H9 (cell line): ENCODE measurements at regions not wholly inside any gene's neighbourhood (a gene's known extent, or its start where the extent isn't known, plus 50 kb on each side); places are given as distances from the start of the nearest gene placed in this dataset.

Experiments used
- DNase-seq: peaks from one replicate; pipeline ENCODE4 v3.0.0-alpha.2; 2017
- H2AFZ ChIP-seq: one replicate; pipeline ENCODE4 v1.6.1; 2013; ENCODE audit warnings: mild to moderate bottlenecking, low read length, control low read depth, moderate library complexity
- H2AK5ac ChIP-seq: 2 replicates; pipeline ENCODE4 v1.6.1; 2013; ENCODE audit warnings: low read length, control low read depth, mixed read lengths; ENCODE audit not compliant: insufficient read length
- H2BK120ac ChIP-seq: one replicate; pipeline ENCODE4 v1.6.1; 2013; ENCODE audit warnings: low read depth, mild to moderate bottlenecking, low read length, control low read depth, inconsistent platforms; ENCODE audit not compliant: poor library complexity, severe bottlenecking
- H2BK12ac ChIP-seq: 2 replicates; pipeline ENCODE4 v1.6.1; 2013; ENCODE audit warnings: low read length, control low read depth, mixed read lengths, low read depth; ENCODE audit not compliant: insufficient read length
- H2BK15ac ChIP-seq: 2 replicates; pipeline ENCODE4 v1.6.1; 2013; ENCODE audit warnings: low read depth, low read length, control low read depth
- H2BK20ac ChIP-seq: one replicate; pipeline ENCODE4 v1.6.1; 2013; ENCODE audit warnings: low read depth, mild to moderate bottlenecking, low read length, control low read depth, inconsistent platforms; ENCODE audit not compliant: poor library complexity, severe bottlenecking
- H2BK5ac ChIP-seq: 2 replicates; pipeline ENCODE4 v1.6.1; 2013; ENCODE audit warnings: low read length, control low read depth, mixed read lengths; ENCODE audit not compliant: insufficient read length
- H3K14ac ChIP-seq: 2 replicates; pipeline ENCODE4 v1.6.1; 2013; ENCODE audit warnings: low read length, control low read depth; ENCODE audit not compliant: insufficient read depth
- H3K18ac ChIP-seq: 2 replicates; pipeline ENCODE4 v1.6.1; 2013; ENCODE audit warnings: low read depth, mild to moderate bottlenecking, mixed read lengths, low read length, control low read depth; ENCODE audit not compliant: insufficient read length
- H3K23ac ChIP-seq: 2 replicates; pipeline ENCODE4 v1.6.1; 2013; ENCODE audit warnings: low read length, control low read depth, mixed read lengths, low read depth; ENCODE audit not compliant: insufficient read length
- H3K23me2 ChIP-seq: 2 replicates; pipeline ENCODE4 v1.6.1; 2013; ENCODE audit warnings: low read depth, mild to moderate bottlenecking, mixed read lengths, low read length, control low read depth; ENCODE audit not compliant: insufficient read length, poor library complexity, severe bottlenecking
- H3K27ac ChIP-seq: 2 replicates; pipeline ENCODE4 v1.5.1; 2013; ENCODE audit warnings: low read length, control low read depth, mixed read lengths, low read depth; ENCODE audit not compliant: insufficient read length
- H3K27me3 ChIP-seq: 2 replicates; pipeline ENCODE4 v1.6.1; 2013; ENCODE audit warnings: low read length, control low read depth, inconsistent platforms; ENCODE audit not compliant: insufficient read depth
- H3K4ac ChIP-seq: 2 replicates; pipeline ENCODE4 v1.6.1; 2013; ENCODE audit warnings: low read depth, mild to moderate bottlenecking, control low read depth, inconsistent platforms, low read length, moderate library complexity
- H3K4me1 ChIP-seq: 2 replicates; pipeline ENCODE4 v1.6.1; 2013; ENCODE audit warnings: low read length, control low read depth, inconsistent platforms; ENCODE audit not compliant: insufficient read depth
- H3K4me2 ChIP-seq: 2 replicates; pipeline ENCODE4 v1.6.1; 2013; ENCODE audit warnings: low read length, control low read depth, mixed read lengths; ENCODE audit not compliant: insufficient read length, insufficient read depth
- H3K56ac ChIP-seq: 2 replicates; pipeline ENCODE4 v1.6.1; 2013; ENCODE audit warnings: low read depth, mild to moderate bottlenecking, mixed read lengths, low read length, control low read depth; ENCODE audit not compliant: insufficient read length
- H3K79me1 ChIP-seq: 2 replicates; pipeline ENCODE4 v1.6.1; 2013; ENCODE audit warnings: low read depth, mild to moderate bottlenecking, moderate library complexity, low read length, control low read depth, inconsistent platforms; ENCODE audit not compliant: insufficient read depth, poor library complexity, severe bottlenecking
- H3K79me2 ChIP-seq: 2 replicates; pipeline ENCODE4 v1.6.1; 2013; ENCODE audit warnings: low read length, control low read depth, inconsistent platforms; ENCODE audit not compliant: insufficient read depth
- H3K9ac ChIP-seq: 2 replicates; pipeline ENCODE4 v1.6.1; 2013; ENCODE audit warnings: low read length, control low read depth, mixed read lengths; ENCODE audit not compliant: insufficient read length; ENCODE audit errors: extremely low read depth
- H3K9me3 ChIP-seq: one replicate; pipeline ENCODE4 v1.6.1; 2013; ENCODE audit warnings: low read depth, low read length, inconsistent platforms; ENCODE audit not compliant: control insufficient read depth
- H3T11ph ChIP-seq: one replicate; pipeline ENCODE4 v1.6.1; 2013; ENCODE audit warnings: mild to moderate bottlenecking, low read length, control low read depth, inconsistent platforms
- H4K20me1 ChIP-seq: one replicate; pipeline ENCODE4 v1.6.1; 2013; ENCODE audit not compliant: control insufficient read depth, insufficient read length, insufficient read depth
- H4K5ac ChIP-seq: 2 replicates; pipeline ENCODE4 v1.6.1; 2013; ENCODE audit warnings: low read depth, mild to moderate bottlenecking, mixed read lengths, low read length, control low read depth; ENCODE audit not compliant: insufficient read length
- H4K8ac ChIP-seq: replicated peaks from 2 replicates; pipeline ENCODE4 v1.6.1; 2013; ENCODE audit warnings: low read length, control low read depth, mixed read lengths, low read depth; ENCODE audit not compliant: insufficient read length
- H4K91ac ChIP-seq: 2 replicates; pipeline ENCODE4 v1.6.1; 2013; ENCODE audit warnings: low read depth, mild to moderate bottlenecking, moderate library complexity, mixed read lengths, low read length, control low read depth; ENCODE audit not compliant: insufficient read length
- H3K27ac Mint-ChIP-seq, 3 experiments: 2 replicates in 2 of 3; 3 replicates in 1 of 3; pipeline ENCODE4 v1.8.0; 2020 to 2021; ENCODE audit warnings: mixed read lengths in 3 of 3, mild to moderate bottlenecking in 1 of 3, moderate library complexity in 1 of 3
- H3K27me3 Mint-ChIP-seq: 2 replicates; pipeline ENCODE4 v1.8.0; 2021; ENCODE audit warnings: low read depth, mild to moderate bottlenecking, moderate library complexity, mixed read lengths
- H3K36me3 Mint-ChIP-seq, 3 experiments: 2 replicates in 2 of 3; 3 replicates in 1 of 3; pipeline ENCODE4 v1.8.0; 2020 to 2021; ENCODE audit warnings: low read depth in 3 of 3, mixed read lengths in 3 of 3; ENCODE audit not compliant: insufficient read depth in 1 of 3
- H3K4me1 Mint-ChIP-seq, 2 experiments: 2 replicates each; pipeline ENCODE4 v1.8.0; 2020; ENCODE audit warnings: mixed read lengths in 2 of 2
- H3K4me3 Mint-ChIP-seq, 2 experiments: 2 replicates in 1 of 2; 3 replicates in 1 of 2; pipeline ENCODE4 v1.8.0; 2020 to 2021; ENCODE audit warnings: mild to moderate bottlenecking in 2 of 2, mixed read lengths in 2 of 2, moderate library complexity in 1 of 2
- H3K9me3 Mint-ChIP-seq, 2 experiments: 2 replicates in 1 of 2; 3 replicates in 1 of 2; pipeline ENCODE4 v1.8.0; 2020; ENCODE audit warnings: mild to moderate bottlenecking in 2 of 2, mixed read lengths in 2 of 2, moderate library complexity in 1 of 2
- WGBS: extraction: QIAGEN DNeasy Blood & Tissue Kit; methylation state at CpG from one replicate; pipeline ENCODE4 v1.1.7; 2013; ENCODE audit warnings: missing lambda C conversion rate, low lambda C conversion rate, mixed read lengths; ENCODE audit not compliant: insufficient read length; ENCODE audit errors: extremely low coverage; 5-methylcytosine and 5-hydroxymethylcytosine counted together
- TF ChIP-seq, protein P1 (sequence below): fragments of 200-600 bp; sonication (generic); conservative IDR thresholded peaks from 3 replicates; pipeline ENCODE4 v1.8.0; 2021; ENCODE audit warnings: antibody characterized with exemption, mild to moderate bottlenecking

DNA sequence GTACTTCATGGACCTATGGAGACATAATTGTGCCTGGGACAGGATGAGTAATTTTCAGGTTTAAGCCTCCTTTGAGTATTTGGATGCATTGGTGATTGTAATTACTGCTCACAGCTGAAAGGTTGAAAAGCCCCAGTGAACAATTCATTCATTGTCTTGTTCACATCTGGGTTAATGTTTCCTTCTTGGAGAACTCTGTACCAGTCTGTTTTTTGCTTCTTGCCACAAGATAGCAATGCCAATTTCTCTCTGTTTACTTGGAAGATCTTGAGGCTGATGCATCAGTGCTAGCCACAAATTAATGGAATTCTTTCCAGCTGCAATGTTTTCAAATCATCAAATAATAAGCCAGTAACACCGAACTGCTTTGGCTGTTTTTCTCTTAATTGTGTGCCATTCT is 207.8 kb downstream of the BMP2 start:
- Histone ChIP-seq H4K20me1 (no peaks in the 10 kb centered on the region), H2BK20ac (no peak overlapping the region), H3K9me3 (no peaks in the 10 kb centered on the region), H3K4me1 (no peaks in the 10 kb centered on the region), H2BK120ac (no peak overlapping the region), H2BK12ac (no peak overlapping the region), H4K5ac (no peak overlapping the region), H3K4ac (no peak overlapping the region), H2BK15ac (no peak overlapping the region), H3K23ac (no peak overlapping the region), H3T11ph (no peak overlapping the region), H4K8ac (no peak overlapping the region), H3K23me2 (no peaks in the 10 kb centered on the region), H3K79me2 (no peaks in the 10 kb centered on the region), H3K56ac (no peak overlapping the region), H3K4me2 (no peak overlapping the region), H2AK5ac (no peak overlapping the region), H3K14ac (no peak overlapping the region), H3K18ac (no peak overlapping the region), H2BK5ac (no peak overlapping the region), H3K27ac (no peak overlapping the region), H3K79me1 (no peaks in the 10 kb centered on the region), H3K27me3 (no peaks in the 10 kb centered on the region), H4K91ac (no peak overlapping the region), H2AFZ (no peak overlapping the region), H3K9ac (no peak overlapping the region)
- H3K9me3 Mint-ChIP-seq: peaks cover 0 to 5% of the 10 kb centered on the region in 2 experiments; a peak in 1 of 5 replicates
- no peaks in the 10 kb centered on the region for H3K4me1 Mint-ChIP-seq
- WGBS: no CpG with 5 or more reads among the region's 1 CpG
- H3K27me3 Mint-ChIP-seq: no peaks in the 10 kb centered on the region
- H3K27ac Mint-ChIP-seq: no peak overlapping the region
- TF ChIP-seq, protein P1, sequence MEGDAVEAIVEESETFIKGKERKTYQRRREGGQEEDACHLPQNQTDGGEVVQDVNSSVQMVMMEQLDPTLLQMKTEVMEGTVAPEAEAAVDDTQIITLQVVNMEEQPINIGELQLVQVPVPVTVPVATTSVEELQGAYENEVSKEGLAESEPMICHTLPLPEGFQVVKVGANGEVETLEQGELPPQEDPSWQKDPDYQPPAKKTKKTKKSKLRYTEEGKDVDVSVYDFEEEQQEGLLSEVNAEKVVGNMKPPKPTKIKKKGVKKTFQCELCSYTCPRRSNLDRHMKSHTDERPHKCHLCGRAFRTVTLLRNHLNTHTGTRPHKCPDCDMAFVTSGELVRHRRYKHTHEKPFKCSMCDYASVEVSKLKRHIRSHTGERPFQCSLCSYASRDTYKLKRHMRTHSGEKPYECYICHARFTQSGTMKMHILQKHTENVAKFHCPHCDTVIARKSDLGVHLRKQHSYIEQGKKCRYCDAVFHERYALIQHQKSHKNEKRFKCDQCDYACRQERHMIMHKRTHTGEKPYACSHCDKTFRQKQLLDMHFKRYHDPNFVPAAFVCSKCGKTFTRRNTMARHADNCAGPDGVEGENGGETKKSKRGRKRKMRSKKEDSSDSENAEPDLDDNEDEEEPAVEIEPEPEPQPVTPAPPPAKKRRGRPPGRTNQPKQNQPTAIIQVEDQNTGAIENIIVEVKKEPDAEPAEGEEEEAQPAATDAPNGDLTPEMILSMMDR: no peak
- no peak overlapping the region for H3K4me3 Mint-ChIP-seq
- no peak for DNase-seq
- H3K36me3 Mint-ChIP-seq: no peaks in the 10 kb centered on the region; a peak in 1 of 7 replicates
